ENCODE measurements at regions not wholly inside any gene's neighbourhood (a gene's known extent, or its start where the extent isn't known, plus 50 kb on each side); places are given as distances from the start of the nearest gene placed in this dataset.

DNA sequence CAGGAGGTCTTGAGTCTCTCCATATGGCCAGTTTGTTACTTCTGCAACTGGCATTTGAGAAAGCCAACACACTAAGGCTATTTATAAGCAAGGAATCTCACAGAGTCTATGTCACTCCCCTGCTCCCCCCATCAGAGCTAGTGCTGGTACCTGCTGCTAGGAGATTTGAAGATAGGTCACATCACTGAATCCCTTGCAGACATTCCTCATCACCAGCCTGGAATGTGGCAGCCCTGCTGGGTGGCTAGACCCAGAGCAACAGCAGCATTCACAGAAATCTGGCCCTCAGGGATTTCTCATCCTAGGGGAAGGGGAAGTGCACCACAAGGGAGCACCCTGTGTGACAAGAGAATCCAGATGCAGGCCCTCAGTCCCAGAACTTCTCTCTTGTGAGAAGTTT is 672.1 kb downstream of the HACE1 start:
- H3K4me3 ChIP-seq (ENCODE audit: low read depth, low read length) = no peak overlapping the region
- DNase-seq (ENCODE audit: low read depth) = no peak
- TF ChIP-seq, protein P1, sequence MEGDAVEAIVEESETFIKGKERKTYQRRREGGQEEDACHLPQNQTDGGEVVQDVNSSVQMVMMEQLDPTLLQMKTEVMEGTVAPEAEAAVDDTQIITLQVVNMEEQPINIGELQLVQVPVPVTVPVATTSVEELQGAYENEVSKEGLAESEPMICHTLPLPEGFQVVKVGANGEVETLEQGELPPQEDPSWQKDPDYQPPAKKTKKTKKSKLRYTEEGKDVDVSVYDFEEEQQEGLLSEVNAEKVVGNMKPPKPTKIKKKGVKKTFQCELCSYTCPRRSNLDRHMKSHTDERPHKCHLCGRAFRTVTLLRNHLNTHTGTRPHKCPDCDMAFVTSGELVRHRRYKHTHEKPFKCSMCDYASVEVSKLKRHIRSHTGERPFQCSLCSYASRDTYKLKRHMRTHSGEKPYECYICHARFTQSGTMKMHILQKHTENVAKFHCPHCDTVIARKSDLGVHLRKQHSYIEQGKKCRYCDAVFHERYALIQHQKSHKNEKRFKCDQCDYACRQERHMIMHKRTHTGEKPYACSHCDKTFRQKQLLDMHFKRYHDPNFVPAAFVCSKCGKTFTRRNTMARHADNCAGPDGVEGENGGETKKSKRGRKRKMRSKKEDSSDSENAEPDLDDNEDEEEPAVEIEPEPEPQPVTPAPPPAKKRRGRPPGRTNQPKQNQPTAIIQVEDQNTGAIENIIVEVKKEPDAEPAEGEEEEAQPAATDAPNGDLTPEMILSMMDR (IDR thresholded peaks at IDR 0.05; ENCODE audit: insufficient read depth, low read depth, low read length, missing control alignments) = no peak

DNA sequence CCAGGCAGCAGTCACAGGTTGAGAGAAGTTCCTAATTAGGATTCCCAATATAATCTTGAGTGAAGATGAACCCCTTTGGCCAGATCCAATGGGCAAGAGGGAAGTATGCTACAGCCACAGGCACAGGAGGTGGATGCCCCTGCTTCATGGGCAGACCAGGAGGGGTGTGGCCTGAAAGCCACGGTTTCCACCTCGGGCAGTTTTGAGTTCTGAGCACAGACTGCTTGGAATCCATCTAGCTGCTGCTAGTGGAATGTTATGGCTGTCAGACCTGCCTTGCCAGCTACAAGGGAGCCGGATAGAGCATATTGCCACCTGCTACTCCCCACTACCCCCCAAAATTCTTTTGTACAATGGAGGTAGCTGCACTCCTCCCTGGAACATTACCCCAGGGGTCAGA is 672.9 kb downstream of the HACE1 start:
- no peak overlapping the region for H3K4me3 ChIP-seq (ENCODE audit: low read depth, low read length)
- DNase-seq (ENCODE audit: low read depth) = no peak
- TF ChIP-seq, protein P1 (IDR thresholded peaks at IDR 0.05; ENCODE audit: insufficient read depth, low read depth, low read length, missing control alignments) = no peak

DNA sequence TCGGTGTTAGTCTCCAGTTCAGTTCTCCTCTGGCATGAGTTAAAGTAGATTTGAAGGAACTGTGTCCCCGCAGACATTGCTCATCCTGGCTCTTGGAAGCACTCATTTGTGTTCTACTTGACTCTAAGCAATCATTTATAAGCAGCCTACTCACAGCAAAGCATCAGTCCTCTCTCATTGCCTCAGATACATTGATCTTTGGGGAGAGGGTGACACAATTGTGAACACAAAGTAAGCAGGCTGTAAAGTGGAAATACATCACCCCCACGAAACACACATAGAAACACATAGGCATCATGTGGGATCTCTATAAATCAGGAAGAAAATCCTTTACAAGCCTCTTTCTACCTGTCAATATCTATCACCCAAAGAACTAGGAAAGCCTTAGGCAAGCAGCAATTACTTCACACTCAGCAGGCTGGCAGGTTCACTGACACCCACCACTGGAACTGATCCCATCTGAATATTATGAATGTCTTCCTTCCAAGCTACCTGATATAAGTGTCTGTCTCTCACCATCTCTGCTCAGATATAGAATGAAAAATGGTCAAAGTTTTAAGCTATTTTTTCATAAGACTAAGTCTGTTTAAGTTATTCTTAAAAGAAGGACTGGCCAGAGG is 675.8 kb downstream of the HACE1 start:
- H3K4me3 ChIP-seq (ENCODE audit: low read depth, low read length) = no peak overlapping the region
- TF ChIP-seq, protein P1 (IDR thresholded peaks at IDR 0.05; ENCODE audit: insufficient read depth, low read depth, low read length, missing control alignments) = no peak
- DNase-seq (ENCODE audit: low read depth) = no peak

DNA sequence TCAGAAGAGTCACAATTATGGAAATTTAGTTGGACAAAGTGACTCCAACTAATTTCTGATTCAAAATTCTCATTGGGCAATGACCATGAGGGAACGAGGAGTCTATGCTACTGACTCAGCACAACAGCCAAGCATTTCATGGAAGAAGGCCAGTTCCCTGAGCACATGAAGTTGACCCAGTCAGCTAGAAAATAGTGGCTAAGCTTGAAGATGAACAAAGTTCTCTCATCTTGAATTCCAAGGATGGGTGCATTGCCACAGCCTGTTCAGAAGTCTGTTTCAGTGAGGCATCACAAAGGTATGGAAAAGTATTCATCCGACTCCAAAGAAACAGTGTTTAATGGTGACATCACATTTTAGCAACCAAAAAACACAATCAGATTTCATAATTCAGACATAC is 676.9 kb downstream of the HACE1 start:
- no peak for DNase-seq (ENCODE audit: low read depth)
- TF ChIP-seq, protein P1 (IDR thresholded peaks at IDR 0.05; ENCODE audit: insufficient read depth, low read depth, low read length, missing control alignments) = no peak
- no peak overlapping the region for H3K4me3 ChIP-seq (ENCODE audit: low read depth, low read length)

DNA sequence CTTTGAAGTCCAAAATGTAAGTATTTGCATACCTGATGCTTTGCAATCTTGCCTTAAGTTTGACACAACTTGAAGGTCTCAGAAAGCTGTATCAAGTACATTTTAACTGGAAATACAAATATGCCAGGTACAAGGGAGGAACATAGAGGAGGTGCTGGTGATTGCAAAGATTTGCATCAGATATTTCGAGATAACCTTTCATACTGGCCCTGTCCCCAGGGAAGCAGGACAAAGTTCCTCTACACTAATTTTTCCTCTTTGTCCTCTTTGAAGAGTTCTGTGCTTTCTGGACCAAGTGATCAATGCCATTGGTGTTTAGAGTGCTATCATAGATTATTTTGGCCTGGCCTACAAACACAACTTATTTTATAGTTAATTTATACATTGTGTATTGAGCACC is 686.1 kb downstream of the HACE1 start:
- DNase-seq (ENCODE audit: low read depth) = no peak
- TF ChIP-seq, protein P1 (IDR thresholded peaks at IDR 0.05; ENCODE audit: insufficient read depth, low read depth, low read length, missing control alignments) = no peak
- H3K4me3 ChIP-seq (ENCODE audit: low read depth, low read length) = no peak overlapping the region

DNA sequence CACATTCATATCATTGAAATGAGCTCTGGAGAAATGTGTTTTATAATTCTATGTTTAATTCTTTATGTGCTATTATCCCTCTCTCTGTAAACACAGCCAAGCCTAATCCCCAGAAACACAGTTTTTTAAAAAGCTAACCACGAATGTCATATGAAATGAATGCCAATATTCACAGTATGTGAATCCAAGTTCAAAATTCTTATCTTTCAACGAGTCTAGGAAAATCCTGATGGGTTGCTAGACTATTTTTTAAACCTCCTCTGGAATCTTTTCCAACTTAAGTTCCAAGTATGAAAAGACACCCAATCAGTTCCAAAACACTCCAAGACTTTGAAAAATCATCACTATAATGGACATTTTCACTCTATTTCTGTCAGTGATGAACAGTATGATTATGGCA is 689.3 kb downstream of the HACE1 start:
- TF ChIP-seq, protein P1 (IDR thresholded peaks at IDR 0.05; ENCODE audit: insufficient read depth, low read depth, low read length, missing control alignments) = no peak
- no peak for DNase-seq (ENCODE audit: low read depth)
- no peak overlapping the region for H3K4me3 ChIP-seq (ENCODE audit: low read depth, low read length)

DNA sequence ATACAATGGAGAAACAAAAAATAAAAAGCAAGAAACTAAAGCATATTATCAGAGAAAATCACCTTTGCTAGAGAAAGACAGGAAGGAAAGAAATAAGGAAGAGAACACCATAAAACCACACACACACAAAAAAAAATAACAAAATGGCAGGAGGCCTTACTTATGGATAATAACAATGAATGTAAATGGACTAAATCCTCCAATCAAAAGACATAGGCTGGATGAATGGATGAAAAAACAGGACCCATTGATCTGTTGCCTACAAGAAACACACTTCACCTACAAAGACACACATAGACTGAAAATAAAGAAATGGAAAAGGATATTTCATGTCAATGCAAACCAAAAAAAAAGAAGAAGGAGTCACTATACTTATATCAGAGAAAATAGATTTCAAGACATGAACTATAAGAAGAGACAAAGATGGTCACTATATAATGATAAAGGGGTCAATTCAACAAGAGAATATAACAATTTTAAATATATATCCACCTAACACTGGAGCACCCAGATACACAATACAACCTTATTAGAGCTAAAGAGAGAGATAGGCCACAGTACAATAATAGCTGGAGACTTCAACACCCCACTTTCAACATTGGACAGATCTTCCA is 693.6 kb downstream of the HACE1 start:
- no peak overlapping the region for H3K4me3 ChIP-seq (ENCODE audit: low read depth, low read length)
- TF ChIP-seq, protein P1 (IDR thresholded peaks at IDR 0.05; ENCODE audit: insufficient read depth, low read depth, low read length, missing control alignments) = no peak
- DNase-seq (ENCODE audit: low read depth) = no peak
